K562 (cell line): ENCODE measurements at regions not wholly inside any gene's neighbourhood (a gene's known extent, or its start where the extent isn't known, plus 50 kb on each side); places are given as distances from the start of the nearest gene placed in this dataset.
A peak's percentile ranks its signal among the peaks of the same experiment; 100 is the strongest.

ENCODE experiments used
- E4F1 ChIP-seq: fragments of 250-450 bp; sonication (Bioruptor Pico); IDR thresholded peaks from 2 replicates; pipeline ENCODE4 v1.5.0; 2021; ENCODE audit warnings: mild to moderate bottlenecking, borderline replicate concordance
- ELF1 ChIP-seq: fragments of 200-800 bp; sonication (Bioruptor generic); IDR thresholded peaks from 2 replicates; pipeline ENCODE4 v1.6.1; 2016; ENCODE audit warnings: missing genetic modification characterization, missing compliant biosample characterization
- EP300 ChIP-seq: IDR thresholded peaks from 2 replicates; pipeline ENCODE4 v1.6.1; 2012; ENCODE audit warnings: low read length, improper control_type of control experiment
- ESRRB ChIP-seq: fragments of 250-450 bp; sonication (Bioruptor Pico); IDR thresholded peaks from 2 replicates; pipeline ENCODE4 v1.5.0; 2020; ENCODE audit warnings: mild to moderate bottlenecking, moderate library complexity, borderline replicate concordance
- HLTF ChIP-seq: fragments of 450-650 bp; IDR thresholded peaks from 2 replicates; pipeline ENCODE4 v1.6.1; 2016
- HNRNPH1 ChIP-seq: fragments of 200-400 bp; formaldehyde crosslinking; optimal IDR thresholded peaks from 2 replicates; pipeline ENCODE3; 2017; ENCODE audit warnings: low read depth, mild to moderate bottlenecking, low read length, moderate library complexity
- ID3 ChIP-seq, 2 experiments: fragments of 250-450 bp in 1 of 2; fragments of 450-650 bp in 1 of 2; sonication (Bioruptor Pico) in 1 of 2; IDR thresholded peaks; 2 replicates each; pipeline versions ENCODE4 v1.6.1 to v1.8.0; 2016 to 2021; ENCODE audit warnings: mild to moderate bottlenecking in 2 of 2, moderate library complexity in 2 of 2, missing compliant biosample characterization in 1 of 2, missing genetic modification characterization in 1 of 2
- ILF3 ChIP-seq: fragments of 450-650 bp; IDR thresholded peaks from 2 replicates; pipeline ENCODE4 v1.6.1; 2018; ENCODE audit warnings: antibody characterized with exemption, mild to moderate bottlenecking, moderate library complexity, borderline replicate concordance
- LARP7 ChIP-seq: fragments of 450-650 bp; IDR thresholded peaks from 2 replicates; pipeline ENCODE4 v1.6.1; 2016
- NELFE ChIP-seq: IDR thresholded peaks from 2 replicates; pipeline ENCODE4 v1.6.1; 2011; ENCODE audit warnings: mild to moderate bottlenecking; ENCODE audit not compliant: insufficient read depth, insufficient read length
- NONO ChIP-seq, 2 experiments: fragments of 200-400 bp in 1 of 2; fragments of 450-650 bp in 1 of 2; formaldehyde crosslinking in 1 of 2; IDR thresholded peaks; 2 replicates each; pipeline ENCODE4 v1.6.1; 2017; ENCODE audit warnings: low read depth in 2 of 2, mild to moderate bottlenecking in 2 of 2, moderate library complexity in 2 of 2, low read length in 1 of 2
- POLR3A ChIP-seq: IDR thresholded peaks from 2 replicates; pipeline ENCODE4 v1.6.1; 2011; ENCODE audit warnings: borderline replicate concordance, mild to moderate bottlenecking, moderate library complexity; ENCODE audit not compliant: insufficient read length, insufficient read depth; ENCODE audit errors: extremely low read depth
- PRPF4 ChIP-seq: fragments of 200-400 bp; formaldehyde crosslinking; IDR thresholded peaks from one replicate; pipeline ENCODE4 v1.6.1; 2017; ENCODE audit warnings: low read length, low read depth, mild to moderate bottlenecking; ENCODE audit not compliant: insufficient read depth, poor library complexity, severe bottlenecking
- SIX5 ChIP-seq, 2 experiments: IDR thresholded peaks; 2 replicates each; pipeline ENCODE4 v1.6.1; 2011; ENCODE audit warnings: low read length in 2 of 2, borderline replicate concordance in 1 of 2, low read depth in 1 of 2, mild to moderate bottlenecking in 1 of 2, moderate library complexity in 1 of 2; ENCODE audit not compliant: insufficient read depth in 1 of 2
- SMARCB1 ChIP-seq: IDR thresholded peaks from 2 replicates; pipeline ENCODE4 v1.6.1; 2011; ENCODE audit warnings: improper control_type of control experiment, low read depth; ENCODE audit not compliant: insufficient read length
- TSC22D4 ChIP-seq: fragments of 450-650 bp; IDR thresholded peaks from 2 replicates; pipeline ENCODE4 v1.6.1; 2016; ENCODE audit warnings: missing genetic modification characterization, missing biosample characterization, control low read depth
- ZFP30 ChIP-seq: fragments of 250-450 bp; sonication (Bioruptor Pico); IDR thresholded peaks from 2 replicates; pipeline ENCODE4 v1.8.0; 2022; ENCODE audit warnings: moderate library complexity, mild to moderate bottlenecking, inconsistent platforms, borderline replicate concordance
- ZKSCAN8 ChIP-seq: fragments of 200-800 bp; sonication (Bioruptor generic); IDR thresholded peaks from 2 replicates; pipeline ENCODE4 v1.6.1; 2016; ENCODE audit warnings: missing genetic modification characterization, missing compliant biosample characterization
- ZNF695 ChIP-seq: fragments of 450-650 bp; formaldehyde crosslinking; IDR thresholded peaks from 2 replicates; pipeline ENCODE4 v1.4.0; 2020; ENCODE audit warnings: mild to moderate bottlenecking, moderate library complexity
- TF ChIP-seq, protein P1 (sequence below): sonication (generic); formaldehyde crosslinking; IDR thresholded peaks from 2 replicates; pipeline ENCODE4 v1.8.0; 2022; ENCODE audit warnings: mild to moderate bottlenecking, missing genetic modification reagents, borderline replicate concordance
- TF ChIP-seq, protein P2 (sequence below): fragments of 250-450 bp; sonication (Bioruptor Pico); IDR thresholded peaks from 2 replicates; pipeline ENCODE4 v1.8.0; 2022; ENCODE audit warnings: moderate library complexity, mild to moderate bottlenecking, inconsistent platforms
- TF ChIP-seq, protein P3 (sequence below), 2 experiments: fragments of 450-650 bp in 1 of 2; sonication (generic) in 1 of 2; formaldehyde crosslinking; conservative IDR thresholded peaks; 2 replicates each; pipeline versions ENCODE4 v1.4.0 to v1.8.1; 2020 to 2022; ENCODE audit warnings: mild to moderate bottlenecking in 1 of 2, missing genetic modification reagents in 1 of 2

- TF ChIP-seq E4F1 (CRISPR knock-in tag) (no peak), ZFP30 (no peak), NELFE (no peak), PRPF4 (no peak), ILF3 (no peak), EP300 (peak; percentile 100), NONO (IDR thresholded peaks at IDR 0.05; ENCODE audit: low read depth in 2 of 2, low read length in 1 of 2) (peak in 1 of 2 experiments; percentile 79; a peak in 2 of 4 replicates), SIX5 (IDR thresholded peaks at IDR 0.05; ENCODE audit: borderline replicate concordance in 1 of 2, insufficient read depth in 1 of 2, low read depth in 1 of 2, low read length in 2 of 2) (no peak), ESRRB (no peak), HNRNPH1 (no peak), ID3 (CRISPR knock-in tag; IDR thresholded peaks at IDR 0.05) (no peak), ID3 (tag; IDR thresholded peaks at IDR 0.05) (peak; percentile 66; the same call in 1 of the 2 replicates), ZNF695 (CRISPR knock-in tag) (no peak), SMARCB1 (no peak), POLR3A (no peak), HLTF (peak; percentile 91), ELF1 (tag) (no peak; the same call in none of the 2 replicates), LARP7 (no peak), TSC22D4 (tag) (no peak), ZKSCAN8 (CRISPR knock-in tag) (peak; percentile 93; the same call in 1 of the 2 replicates)
- TF ChIP-seq, protein P1, sequence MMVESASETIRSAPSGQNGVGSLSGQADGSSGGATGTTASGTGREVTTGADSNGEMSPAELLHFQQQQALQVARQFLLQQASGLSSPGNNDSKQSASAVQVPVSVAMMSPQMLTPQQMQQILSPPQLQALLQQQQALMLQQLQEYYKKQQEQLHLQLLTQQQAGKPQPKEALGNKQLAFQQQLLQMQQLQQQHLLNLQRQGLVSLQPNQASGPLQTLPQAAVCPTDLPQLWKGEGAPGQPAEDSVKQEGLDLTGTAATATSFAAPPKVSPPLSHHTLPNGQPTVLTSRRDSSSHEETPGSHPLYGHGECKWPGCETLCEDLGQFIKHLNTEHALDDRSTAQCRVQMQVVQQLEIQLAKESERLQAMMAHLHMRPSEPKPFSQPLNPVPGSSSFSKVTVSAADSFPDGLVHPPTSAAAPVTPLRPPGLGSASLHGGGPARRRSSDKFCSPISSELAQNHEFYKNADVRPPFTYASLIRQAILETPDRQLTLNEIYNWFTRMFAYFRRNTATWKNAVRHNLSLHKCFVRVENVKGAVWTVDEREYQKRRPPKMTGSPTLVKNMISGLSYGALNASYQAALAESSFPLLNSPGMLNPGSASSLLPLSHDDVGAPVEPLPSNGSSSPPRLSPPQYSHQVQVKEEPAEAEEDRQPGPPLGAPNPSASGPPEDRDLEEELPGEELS (CRISPR knock-in tag), result no peak
- TF ChIP-seq, protein P2, sequence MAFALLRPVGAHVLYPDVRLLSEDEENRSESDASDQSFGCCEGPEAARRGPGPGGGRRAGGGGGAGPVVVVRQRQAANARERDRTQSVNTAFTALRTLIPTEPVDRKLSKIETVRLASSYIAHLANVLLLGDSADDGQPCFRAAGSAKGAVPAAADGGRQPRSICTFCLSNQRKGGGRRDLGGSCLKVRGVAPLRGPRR, result no peak
- TF ChIP-seq, protein P3, sequence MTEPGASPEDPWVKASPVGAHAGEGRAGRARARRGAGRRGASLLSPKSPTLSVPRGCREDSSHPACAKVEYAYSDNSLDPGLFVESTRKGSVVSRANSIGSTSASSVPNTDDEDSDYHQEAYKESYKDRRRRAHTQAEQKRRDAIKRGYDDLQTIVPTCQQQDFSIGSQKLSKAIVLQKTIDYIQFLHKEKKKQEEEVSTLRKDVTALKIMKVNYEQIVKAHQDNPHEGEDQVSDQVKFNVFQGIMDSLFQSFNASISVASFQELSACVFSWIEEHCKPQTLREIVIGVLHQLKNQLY (CRISPR knock-in tag; conservative IDR thresholded peaks at IDR 0.05), result no peak
Measured at GRCh38 chr9:101840694-101841188, 102.3 kb upstream of the GRIN3A start (continued).
